Spleen (tissue), 11 donors: ENCODE measurements at regions not wholly inside any gene's neighbourhood (a gene's known extent, or its start where the extent isn't known, plus 50 kb on each side); places are given as distances from the start of the nearest gene placed in this dataset.

Source experiments
- DNase-seq: peaks from one replicate; pipeline ENCODE4 v3.0.0-alpha.2; 2020
- H3K27ac ChIP-seq, 8 donors: fragments of 200-600 bp; sonication (generic) in 7 of 8; 1 replicate in 4 of 8; 2 replicates in 4 of 8; pipeline versions ENCODE4 v1.5.0 to v1.8.0; 2016 to 2021; ENCODE audit warnings: inconsistent platforms in 4 of 8, mild to moderate bottlenecking in 4 of 8, moderate library complexity in 1 of 8
- H3K27me3 ChIP-seq, 7 donors: fragments of 200-600 bp; sonication (generic) in 6 of 7; replicated peaks in 1 of 7; 1 replicate in 4 of 7; 2 replicates in 3 of 7; pipeline versions ENCODE4 v1.5.0 to v1.8.0; 2016 to 2021; ENCODE audit warnings: inconsistent platforms in 3 of 7, mild to moderate bottlenecking in 1 of 7
- H3K36me3 ChIP-seq, 6 donors: fragments of 200-600 bp; sonication (generic) in 5 of 6; 1 replicate in 4 of 6; 2 replicates in 2 of 6; pipeline versions ENCODE4 v1.5.0 to v1.8.0; 2016 to 2021; ENCODE audit warnings: inconsistent platforms in 2 of 6
- H3K4me1 ChIP-seq, 6 donors: fragments of 200-600 bp; sonication (generic) in 5 of 6; 1 replicate in 3 of 6; 2 replicates in 3 of 6; pipeline versions ENCODE4 v1.5.0 to v1.8.0; 2016 to 2021; ENCODE audit warnings: inconsistent platforms in 3 of 6
- H3K4me3 ChIP-seq, 8 donors: fragments of 200-600 bp; sonication (generic) in 7 of 8; 1 replicate in 4 of 8; 2 replicates in 4 of 8; pipeline versions ENCODE4 v1.5.0 to v1.8.0; 2016 to 2021; ENCODE audit warnings: inconsistent platforms in 4 of 8, mild to moderate bottlenecking in 4 of 8, moderate library complexity in 2 of 8
- H3K9me3 ChIP-seq, 8 donors: fragments of 200-600 bp; sonication (generic) in 7 of 8; 1 replicate in 4 of 8; 2 replicates in 4 of 8; pipeline versions ENCODE4 v1.5.0 to v1.8.0; 2016 to 2021; ENCODE audit warnings: inconsistent platforms in 4 of 8
- CTCF ChIP-seq, 11 experiments: fragments of 200-600 bp in 7 of 11; fragments of 450-650 bp in 4 of 11; sonication (generic) in 4 of 11; IDR thresholded peaks in 8 of 11; conservative IDR thresholded peaks in 3 of 11; 1 replicate in 7 of 11; 2 replicates in 4 of 11; pipeline versions ENCODE4 v1.4.0 to v1.8.0; 2016 to 2021; ENCODE audit warnings: antibody characterized with exemption in 11 of 11, inconsistent platforms in 4 of 11, mild to moderate bottlenecking in 1 of 11
- POLR2A ChIP-seq, 3 donors: fragments of 450-650 bp; IDR thresholded peaks; one replicate each; pipeline ENCODE4 v1.5.1; 2017; ENCODE audit warnings: antibody characterized with exemption in 3 of 3, mild to moderate bottlenecking in 1 of 3
- POLR2AphosphoS5 ChIP-seq, 3 donors: sonication (generic); formaldehyde crosslinking; IDR thresholded peaks; one replicate each; pipeline ENCODE4 v1.5.1; 2017; ENCODE audit warnings: antibody characterized with exemption in 3 of 3
- WGBS, 5 donors: extraction: QIAGEN DNeasy Blood & Tissue Kit in 3 of 5; methylation state at CpG; one replicate each; pipeline versions ENCODE4 v1.1.5 to v1.1.7; 2013 to 2018; 5-methylcytosine and 5-hydroxymethylcytosine counted together
- intact Hi-C: fragments of 100-400 bp; cut with DNase I; formaldehyde crosslinking; loops from one replicate; pipeline ENCODE4 v1.15.0; 2023; ENCODE audit warnings: low total_unique reads
- donor health status: healthy with polysubstance abuse.
- donor health status: DM: no; HTN: no; CAD: no; lungs with moderate emphysema.
- donor health status: DM: no; HTN: no; CAD: no.
- donor health status: Bipolar disorder and iron deficiency.
- donor health status: healthy.
- donor health status: DM: no; HTN: no; CAD: no.
- donor health status: DM: yes; HTN: yes; CAD: no.

- 81 to 93% (median 91%) methylated on average over 3 of the region's 3 CpGs for WGBS, 5 donors
- no peaks in the 10 kb centered on the region for H3K27me3 ChIP-seq
- H3K36me3 ChIP-seq = no peaks in the 10 kb centered on the region
- no peak for TF ChIP-seq CTCF (IDR thresholded peaks at IDR 0.05 in 8 of 11, conservative IDR thresholded peaks at IDR 0.05 in 3 of 11)
- no peak for TF ChIP-seq POLR2AphosphoS5 (IDR thresholded peaks at IDR 0.05)
- no peak for TF ChIP-seq POLR2A (IDR thresholded peaks at IDR 0.05)
- no peak for DNase-seq
- no peaks in the 10 kb centered on the region for H3K4me1 ChIP-seq
- intact Hi-C loops = no loop called here
- H3K9me3 ChIP-seq = peaks cover 0 to 18% (median 0%) of the 10 kb centered on the region in 8 donors
- no peak overlapping the region for H3K27ac ChIP-seq
- no peak overlapping the region for H3K4me3 ChIP-seq
Measured at GRCh38 chr14:29339494-29340172, 573.0 kb downstream of the FOXG1 start.

GRCh38 chr14:29348504-29348903, 579.1 kb downstream of the PRKD1 start:
- Histone ChIP-seq H3K36me3 (no peaks in the 10 kb centered on the region), H3K27me3 (no peaks in the 10 kb centered on the region), H3K4me1 (no peaks in the 10 kb centered on the region), H3K4me3 (no peak overlapping the region), H3K27ac (no peak overlapping the region), H3K9me3 (peaks cover 0 to 3% (median 0%) of the 10 kb centered on the region in 8 donors)
- no peak for DNase-seq
- no peak for TF ChIP-seq CTCF (IDR thresholded peaks at IDR 0.05 in 8 of 11, conservative IDR thresholded peaks at IDR 0.05 in 3 of 11)
- no peak for TF ChIP-seq POLR2A (IDR thresholded peaks at IDR 0.05)
- TF ChIP-seq POLR2AphosphoS5 (IDR thresholded peaks at IDR 0.05) = no peak
- intact Hi-C loops = no loop called here
- 54 to 85% (median 68%) methylated on average over 1 of the region's 1 CpG for WGBS, 5 donors

- no peak for DNase-seq
- Histone ChIP-seq H3K4me1 (no peaks in the 10 kb centered on the region), H3K4me3 (no peak overlapping the region), H3K27me3 (no peaks in the 10 kb centered on the region), H3K36me3 (no peaks in the 10 kb centered on the region), H3K27ac (no peak overlapping the region), H3K9me3 (peaks cover 0 to 3% (median 0%) of the 10 kb centered on the region in 8 donors)
- intact Hi-C loops = no loop called here
- 71 to 83% (median 78%) methylated on average over 3 of the region's 3 CpGs for WGBS, 5 donors
- no peak for TF ChIP-seq POLR2AphosphoS5 (IDR thresholded peaks at IDR 0.05)
- TF ChIP-seq CTCF (IDR thresholded peaks at IDR 0.05 in 8 of 11, conservative IDR thresholded peaks at IDR 0.05 in 3 of 11) = no peak
- TF ChIP-seq POLR2A (IDR thresholded peaks at IDR 0.05) = no peak
Measured at GRCh38 chr14:29350496-29350895, 577.2 kb downstream of the PRKD1 start.

GRCh38 chr14:29351996-29352705, 575.5 kb downstream of the PRKD1 start:
- intact Hi-C loops = no loop called here
- WGBS, 5 donors = 80 to 90% (median 86%) methylated on average over 4 of the region's 4 CpGs

More at GRCh38 chr14:29351996-29352705, 575.5 kb downstream of the PRKD1 start:
- no peaks in the 10 kb centered on the region for H3K4me1 ChIP-seq
- H3K9me3 ChIP-seq = no peaks in the 10 kb centered on the region
- H3K36me3 ChIP-seq = no peaks in the 10 kb centered on the region
- no peak overlapping the region for H3K4me3 ChIP-seq
- H3K27ac ChIP-seq = no peak overlapping the region
- H3K27me3 ChIP-seq = no peaks in the 10 kb centered on the region
- TF ChIP-seq POLR2AphosphoS5 (IDR thresholded peaks at IDR 0.05) = no peak
- no peak for TF ChIP-seq POLR2A (IDR thresholded peaks at IDR 0.05)
- no peak for TF ChIP-seq CTCF (IDR thresholded peaks at IDR 0.05 in 8 of 11, conservative IDR thresholded peaks at IDR 0.05 in 3 of 11)
- no peak for DNase-seq
